ENCODE measurements at regions not wholly inside any gene's neighbourhood (a gene's known extent, or its start where the extent isn't known, plus 50 kb on each side); places are given as distances from the start of the nearest gene placed in this dataset.

DNA sequence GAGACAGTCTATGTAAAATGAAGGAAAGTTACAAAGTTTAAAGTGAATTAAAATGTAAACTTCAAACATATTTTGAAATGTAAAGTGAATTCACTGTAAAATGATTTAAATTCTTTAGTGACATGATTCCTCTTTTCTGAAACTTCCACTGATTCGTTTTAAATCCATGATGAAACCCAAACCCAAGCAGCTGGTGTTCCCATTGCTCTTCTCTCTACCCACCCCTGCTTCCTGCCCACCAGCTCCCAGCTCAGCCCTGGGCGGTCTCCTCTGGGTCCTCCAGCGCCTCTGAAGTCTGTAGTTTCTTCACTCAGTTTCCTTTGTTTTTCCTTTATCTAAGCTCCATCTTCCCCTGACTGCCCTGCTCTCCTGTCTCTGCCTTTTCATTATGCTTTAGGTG, 175.9 kb downstream of the SNX10 start:
- intact Hi-C loops (cut with DNase I) = no loop called here
- TF ChIP-seq, protein P1, sequence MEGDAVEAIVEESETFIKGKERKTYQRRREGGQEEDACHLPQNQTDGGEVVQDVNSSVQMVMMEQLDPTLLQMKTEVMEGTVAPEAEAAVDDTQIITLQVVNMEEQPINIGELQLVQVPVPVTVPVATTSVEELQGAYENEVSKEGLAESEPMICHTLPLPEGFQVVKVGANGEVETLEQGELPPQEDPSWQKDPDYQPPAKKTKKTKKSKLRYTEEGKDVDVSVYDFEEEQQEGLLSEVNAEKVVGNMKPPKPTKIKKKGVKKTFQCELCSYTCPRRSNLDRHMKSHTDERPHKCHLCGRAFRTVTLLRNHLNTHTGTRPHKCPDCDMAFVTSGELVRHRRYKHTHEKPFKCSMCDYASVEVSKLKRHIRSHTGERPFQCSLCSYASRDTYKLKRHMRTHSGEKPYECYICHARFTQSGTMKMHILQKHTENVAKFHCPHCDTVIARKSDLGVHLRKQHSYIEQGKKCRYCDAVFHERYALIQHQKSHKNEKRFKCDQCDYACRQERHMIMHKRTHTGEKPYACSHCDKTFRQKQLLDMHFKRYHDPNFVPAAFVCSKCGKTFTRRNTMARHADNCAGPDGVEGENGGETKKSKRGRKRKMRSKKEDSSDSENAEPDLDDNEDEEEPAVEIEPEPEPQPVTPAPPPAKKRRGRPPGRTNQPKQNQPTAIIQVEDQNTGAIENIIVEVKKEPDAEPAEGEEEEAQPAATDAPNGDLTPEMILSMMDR (IDR thresholded peaks at IDR 0.05) = no peak

DNA sequence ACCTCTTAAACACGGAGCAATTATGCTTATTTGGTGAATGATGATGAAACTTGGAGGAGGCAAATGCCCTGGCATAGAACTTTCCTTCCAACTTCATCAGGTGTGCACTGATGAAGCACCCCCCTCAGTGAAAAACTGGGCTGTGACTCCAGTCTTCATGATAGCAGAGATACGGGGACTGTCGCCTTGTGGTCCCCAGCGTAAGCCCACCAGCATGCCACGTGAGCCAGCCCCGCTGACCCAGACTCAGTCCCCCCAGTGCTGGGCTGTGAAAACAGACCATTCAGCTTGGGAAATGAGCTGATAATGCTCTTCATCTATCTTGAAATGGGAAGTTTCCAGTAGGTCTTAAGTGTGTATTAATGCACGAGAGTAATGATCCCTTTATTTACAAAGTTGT, 177.0 kb downstream of the SNX10 start:
- TF ChIP-seq, protein P1 (IDR thresholded peaks at IDR 0.05) = no peak
- H3K4me3 ChIP-seq = no peak overlapping the region
- intact Hi-C loops (cut with DNase I) = no loop called here
- no peak overlapping the region for H3K27ac ChIP-seq
- no peaks in the 10 kb centered on the region for H3K27me3 ChIP-seq
- no peaks in the 10 kb centered on the region for H3K36me3 ChIP-seq
- no peaks in the 10 kb centered on the region for H3K9me3 ChIP-seq
- DNase-seq (ENCODE audit: low spot score in 2 of 2) = no peak
- H3K4me1 ChIP-seq = no peaks in the 10 kb centered on the region

More for the DNA sequence above, 175.9 kb downstream of the SNX10 start:
- Histone ChIP-seq H3K27ac (no peak overlapping the region), H3K36me3 (no peaks in the 10 kb centered on the region), H3K27me3 (no peaks in the 10 kb centered on the region), H3K4me1 (no peaks in the 10 kb centered on the region), H3K4me3 (no peak overlapping the region), H3K9me3 (no peaks in the 10 kb centered on the region)
- no peak for DNase-seq (ENCODE audit: low spot score in 2 of 2)

DNA sequence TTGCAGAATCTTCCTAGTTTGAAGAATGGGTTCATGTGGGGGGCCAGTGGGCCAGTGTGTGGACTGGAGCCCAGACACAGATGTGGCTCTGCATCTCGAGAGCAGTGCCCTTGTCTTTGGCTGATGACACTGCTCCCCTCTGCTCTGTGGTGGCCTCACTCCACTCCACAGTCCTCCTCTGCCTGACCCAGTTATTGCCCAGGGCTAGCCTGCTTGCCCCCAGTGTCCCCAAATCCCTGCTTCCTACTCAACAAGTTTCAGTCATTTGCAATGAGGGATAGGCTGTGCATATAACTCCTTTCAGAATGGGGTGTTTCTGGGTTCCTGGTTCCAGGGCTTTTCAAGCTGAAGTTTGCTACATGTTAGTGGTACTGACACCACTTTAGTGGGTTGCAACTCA, 177.5 kb downstream of the SNX10 start:
- Histone ChIP-seq H3K36me3 (no peaks in the 10 kb centered on the region), H3K27ac (no peak overlapping the region), H3K27me3 (no peaks in the 10 kb centered on the region), H3K9me3 (no peaks in the 10 kb centered on the region), H3K4me1 (no peaks in the 10 kb centered on the region), H3K4me3 (no peak overlapping the region)
- intact Hi-C loops (cut with DNase I) = no loop called here
- TF ChIP-seq, protein P1 (IDR thresholded peaks at IDR 0.05) = no peak
- DNase-seq (ENCODE audit: low spot score in 2 of 2) = no peak

DNA sequence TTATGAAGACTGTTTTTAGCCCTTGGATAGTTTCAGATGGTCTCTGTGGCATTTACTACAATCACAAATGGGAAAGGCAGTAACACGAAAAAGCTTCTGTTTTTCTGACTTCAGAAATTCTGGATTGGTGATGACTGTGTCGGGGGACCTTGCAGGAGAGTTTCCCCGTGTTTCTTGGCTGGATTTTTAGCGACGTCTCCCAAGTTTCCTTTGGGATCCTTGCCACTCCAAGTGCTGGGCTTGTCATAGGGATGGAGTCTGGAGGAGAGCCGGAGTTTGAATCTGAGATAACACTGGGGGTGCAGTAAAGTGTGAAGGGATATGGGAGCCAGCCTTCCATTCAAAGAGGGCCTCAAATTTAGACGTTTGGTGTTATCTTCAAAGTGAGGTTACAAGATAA, 179.0 kb downstream of the SNX10 start:
- no peaks in the 10 kb centered on the region for H3K4me1 ChIP-seq
- TF ChIP-seq, protein P1 (IDR thresholded peaks at IDR 0.05) = no peak
- no peak for DNase-seq (ENCODE audit: low spot score in 2 of 2)
- H3K27ac ChIP-seq = no peak overlapping the region
- no peaks in the 10 kb centered on the region for H3K36me3 ChIP-seq
- H3K4me3 ChIP-seq = no peak overlapping the region
- intact Hi-C loops (cut with DNase I) = no loop called here
- H3K9me3 ChIP-seq = no peaks in the 10 kb centered on the region
- no peaks in the 10 kb centered on the region for H3K27me3 ChIP-seq

DNA sequence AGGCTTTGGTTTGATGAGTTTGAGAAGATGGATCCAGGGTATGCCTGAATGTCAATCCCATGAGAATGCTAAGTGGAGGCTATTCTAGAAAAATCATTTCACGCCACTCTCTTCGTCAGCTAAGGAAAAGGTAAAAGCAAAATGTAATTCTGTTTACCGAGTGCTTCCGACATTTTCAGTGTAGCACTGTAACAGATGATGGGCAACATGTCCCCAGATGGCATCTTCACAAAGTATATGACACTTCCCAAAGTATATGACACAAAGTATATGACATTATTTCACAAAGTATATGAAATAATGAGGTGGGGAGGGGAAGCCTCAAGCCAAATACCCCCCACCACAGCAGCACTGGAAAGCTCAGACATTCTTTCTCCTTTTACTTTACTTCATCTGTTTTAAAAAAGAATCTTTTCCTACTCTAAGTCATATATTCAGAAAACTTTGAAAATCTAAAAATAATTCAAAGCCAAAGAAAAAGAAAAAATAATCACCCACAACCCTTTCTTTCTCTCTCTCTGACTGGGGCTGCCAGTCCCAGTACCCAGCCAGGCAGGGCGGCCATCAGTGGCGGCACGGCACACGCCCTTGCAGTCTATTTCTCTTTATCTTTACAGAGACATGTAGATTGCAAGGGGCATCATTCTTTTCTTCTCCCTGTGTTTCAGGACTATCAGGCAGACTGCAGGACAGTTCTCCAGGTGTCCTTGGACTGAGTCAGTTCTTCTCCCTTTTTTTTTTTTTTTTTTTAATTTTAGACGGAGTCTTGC, 179.8 kb downstream of the SNX10 start:
- Histone ChIP-seq H3K9me3 (no peaks in the 10 kb centered on the region), H3K27me3 (no peaks in the 10 kb centered on the region), H3K27ac (no peak overlapping the region), H3K4me3 (no peak overlapping the region), H3K4me1 (no peaks in the 10 kb centered on the region), H3K36me3 (no peaks in the 10 kb centered on the region)
- TF ChIP-seq, protein P1 (IDR thresholded peaks at IDR 0.05) = no peak
- intact Hi-C loops (cut with DNase I) = no loop called here
- no peak for DNase-seq (ENCODE audit: low spot score in 2 of 2)
